NT2/D1 (cell line): ENCODE measurements at regions not wholly inside any gene's neighbourhood (a gene's known extent, or its start where the extent isn't known, plus 50 kb on each side); places are given as distances from the start of the nearest gene placed in this dataset.

Experiments
- SUZ12 ChIP-seq: IDR thresholded peaks from 2 replicates; pipeline ENCODE4 v1.6.1; 2011; ENCODE audit not compliant: insufficient read length, insufficient read depth; ENCODE audit errors: extremely low read depth
- YY1 ChIP-seq: IDR thresholded peaks from 2 replicates; pipeline ENCODE4 v1.6.1; 2011; ENCODE audit not compliant: insufficient read length, insufficient read depth
- ZNF274 ChIP-seq: IDR thresholded peaks from 2 replicates; pipeline ENCODE4 v1.6.1; 2011; ENCODE audit warnings: mild to moderate bottlenecking, low read depth, low read length

- TF ChIP-seq ZNF274 (no peak), SUZ12 (no peak), YY1 (no peak)
Observed at GRCh38 chr11:103845331-103845730, 191.1 kb upstream of the DDI1 start.
